H9 (cell line): ENCODE measurements at regions not wholly inside any gene's neighbourhood (a gene's known extent, or its start where the extent isn't known, plus 50 kb on each side); places are given as distances from the start of the nearest gene placed in this dataset.

Experiments used
- DNase-seq: peaks from one replicate; pipeline ENCODE4 v3.0.0-alpha.2; 2017
- H2AFZ ChIP-seq: one replicate; pipeline ENCODE4 v1.6.1; 2013; ENCODE audit warnings: mild to moderate bottlenecking, low read length, control low read depth, moderate library complexity
- H2AK5ac ChIP-seq: 2 replicates; pipeline ENCODE4 v1.6.1; 2013; ENCODE audit warnings: low read length, control low read depth, mixed read lengths; ENCODE audit not compliant: insufficient read length
- H2BK120ac ChIP-seq: one replicate; pipeline ENCODE4 v1.6.1; 2013; ENCODE audit warnings: low read depth, mild to moderate bottlenecking, low read length, control low read depth, inconsistent platforms; ENCODE audit not compliant: poor library complexity, severe bottlenecking
- H2BK12ac ChIP-seq: 2 replicates; pipeline ENCODE4 v1.6.1; 2013; ENCODE audit warnings: low read length, control low read depth, mixed read lengths, low read depth; ENCODE audit not compliant: insufficient read length
- H2BK15ac ChIP-seq: 2 replicates; pipeline ENCODE4 v1.6.1; 2013; ENCODE audit warnings: low read depth, low read length, control low read depth
- H2BK20ac ChIP-seq: one replicate; pipeline ENCODE4 v1.6.1; 2013; ENCODE audit warnings: low read depth, mild to moderate bottlenecking, low read length, control low read depth, inconsistent platforms; ENCODE audit not compliant: poor library complexity, severe bottlenecking
- H2BK5ac ChIP-seq: 2 replicates; pipeline ENCODE4 v1.6.1; 2013; ENCODE audit warnings: low read length, control low read depth, mixed read lengths; ENCODE audit not compliant: insufficient read length
- H3K14ac ChIP-seq: 2 replicates; pipeline ENCODE4 v1.6.1; 2013; ENCODE audit warnings: low read length, control low read depth; ENCODE audit not compliant: insufficient read depth
- H3K18ac ChIP-seq: 2 replicates; pipeline ENCODE4 v1.6.1; 2013; ENCODE audit warnings: low read depth, mild to moderate bottlenecking, mixed read lengths, low read length, control low read depth; ENCODE audit not compliant: insufficient read length
- H3K23ac ChIP-seq: 2 replicates; pipeline ENCODE4 v1.6.1; 2013; ENCODE audit warnings: low read length, control low read depth, mixed read lengths, low read depth; ENCODE audit not compliant: insufficient read length
- H3K23me2 ChIP-seq: 2 replicates; pipeline ENCODE4 v1.6.1; 2013; ENCODE audit warnings: low read depth, mild to moderate bottlenecking, mixed read lengths, low read length, control low read depth; ENCODE audit not compliant: insufficient read length, poor library complexity, severe bottlenecking
- H3K27ac ChIP-seq: 2 replicates; pipeline ENCODE4 v1.5.1; 2013; ENCODE audit warnings: low read length, control low read depth, mixed read lengths, low read depth; ENCODE audit not compliant: insufficient read length
- H3K27me3 ChIP-seq: 2 replicates; pipeline ENCODE4 v1.6.1; 2013; ENCODE audit warnings: low read length, control low read depth, inconsistent platforms; ENCODE audit not compliant: insufficient read depth
- H3K4ac ChIP-seq: 2 replicates; pipeline ENCODE4 v1.6.1; 2013; ENCODE audit warnings: low read depth, mild to moderate bottlenecking, control low read depth, inconsistent platforms, low read length, moderate library complexity
- H3K4me1 ChIP-seq: 2 replicates; pipeline ENCODE4 v1.6.1; 2013; ENCODE audit warnings: low read length, control low read depth, inconsistent platforms; ENCODE audit not compliant: insufficient read depth
- H3K4me2 ChIP-seq: 2 replicates; pipeline ENCODE4 v1.6.1; 2013; ENCODE audit warnings: low read length, control low read depth, mixed read lengths; ENCODE audit not compliant: insufficient read length, insufficient read depth
- H3K56ac ChIP-seq: 2 replicates; pipeline ENCODE4 v1.6.1; 2013; ENCODE audit warnings: low read depth, mild to moderate bottlenecking, mixed read lengths, low read length, control low read depth; ENCODE audit not compliant: insufficient read length
- H3K79me1 ChIP-seq: 2 replicates; pipeline ENCODE4 v1.6.1; 2013; ENCODE audit warnings: low read depth, mild to moderate bottlenecking, moderate library complexity, low read length, control low read depth, inconsistent platforms; ENCODE audit not compliant: insufficient read depth, poor library complexity, severe bottlenecking
- H3K79me2 ChIP-seq: 2 replicates; pipeline ENCODE4 v1.6.1; 2013; ENCODE audit warnings: low read length, control low read depth, inconsistent platforms; ENCODE audit not compliant: insufficient read depth
- H3K9ac ChIP-seq: 2 replicates; pipeline ENCODE4 v1.6.1; 2013; ENCODE audit warnings: low read length, control low read depth, mixed read lengths; ENCODE audit not compliant: insufficient read length; ENCODE audit errors: extremely low read depth
- H3K9me3 ChIP-seq: one replicate; pipeline ENCODE4 v1.6.1; 2013; ENCODE audit warnings: low read depth, low read length, inconsistent platforms; ENCODE audit not compliant: control insufficient read depth
- H3T11ph ChIP-seq: one replicate; pipeline ENCODE4 v1.6.1; 2013; ENCODE audit warnings: mild to moderate bottlenecking, low read length, control low read depth, inconsistent platforms
- H4K20me1 ChIP-seq: one replicate; pipeline ENCODE4 v1.6.1; 2013; ENCODE audit not compliant: control insufficient read depth, insufficient read length, insufficient read depth
- H4K5ac ChIP-seq: 2 replicates; pipeline ENCODE4 v1.6.1; 2013; ENCODE audit warnings: low read depth, mild to moderate bottlenecking, mixed read lengths, low read length, control low read depth; ENCODE audit not compliant: insufficient read length
- H4K8ac ChIP-seq: replicated peaks from 2 replicates; pipeline ENCODE4 v1.6.1; 2013; ENCODE audit warnings: low read length, control low read depth, mixed read lengths, low read depth; ENCODE audit not compliant: insufficient read length
- H4K91ac ChIP-seq: 2 replicates; pipeline ENCODE4 v1.6.1; 2013; ENCODE audit warnings: low read depth, mild to moderate bottlenecking, moderate library complexity, mixed read lengths, low read length, control low read depth; ENCODE audit not compliant: insufficient read length
- H3K27ac Mint-ChIP-seq, 3 experiments: 2 replicates in 2 of 3; 3 replicates in 1 of 3; pipeline ENCODE4 v1.8.0; 2020 to 2021; ENCODE audit warnings: mixed read lengths in 3 of 3, mild to moderate bottlenecking in 1 of 3, moderate library complexity in 1 of 3
- H3K27me3 Mint-ChIP-seq: 2 replicates; pipeline ENCODE4 v1.8.0; 2021; ENCODE audit warnings: low read depth, mild to moderate bottlenecking, moderate library complexity, mixed read lengths
- H3K36me3 Mint-ChIP-seq, 3 experiments: 2 replicates in 2 of 3; 3 replicates in 1 of 3; pipeline ENCODE4 v1.8.0; 2020 to 2021; ENCODE audit warnings: low read depth in 3 of 3, mixed read lengths in 3 of 3; ENCODE audit not compliant: insufficient read depth in 1 of 3
- H3K4me1 Mint-ChIP-seq, 2 experiments: 2 replicates each; pipeline ENCODE4 v1.8.0; 2020; ENCODE audit warnings: mixed read lengths in 2 of 2
- H3K4me3 Mint-ChIP-seq, 2 experiments: 2 replicates in 1 of 2; 3 replicates in 1 of 2; pipeline ENCODE4 v1.8.0; 2020 to 2021; ENCODE audit warnings: mild to moderate bottlenecking in 2 of 2, mixed read lengths in 2 of 2, moderate library complexity in 1 of 2
- H3K9me3 Mint-ChIP-seq, 2 experiments: 2 replicates in 1 of 2; 3 replicates in 1 of 2; pipeline ENCODE4 v1.8.0; 2020; ENCODE audit warnings: mild to moderate bottlenecking in 2 of 2, mixed read lengths in 2 of 2, moderate library complexity in 1 of 2
- WGBS: extraction: QIAGEN DNeasy Blood & Tissue Kit; methylation state at CpG from one replicate; pipeline ENCODE4 v1.1.7; 2013; ENCODE audit warnings: missing lambda C conversion rate, low lambda C conversion rate, mixed read lengths; ENCODE audit not compliant: insufficient read length; ENCODE audit errors: extremely low coverage; 5-methylcytosine and 5-hydroxymethylcytosine counted together
- TF ChIP-seq, protein P1 (sequence below): fragments of 200-600 bp; sonication (generic); conservative IDR thresholded peaks from 3 replicates; pipeline ENCODE4 v1.8.0; 2021; ENCODE audit warnings: antibody characterized with exemption, mild to moderate bottlenecking

DNA sequence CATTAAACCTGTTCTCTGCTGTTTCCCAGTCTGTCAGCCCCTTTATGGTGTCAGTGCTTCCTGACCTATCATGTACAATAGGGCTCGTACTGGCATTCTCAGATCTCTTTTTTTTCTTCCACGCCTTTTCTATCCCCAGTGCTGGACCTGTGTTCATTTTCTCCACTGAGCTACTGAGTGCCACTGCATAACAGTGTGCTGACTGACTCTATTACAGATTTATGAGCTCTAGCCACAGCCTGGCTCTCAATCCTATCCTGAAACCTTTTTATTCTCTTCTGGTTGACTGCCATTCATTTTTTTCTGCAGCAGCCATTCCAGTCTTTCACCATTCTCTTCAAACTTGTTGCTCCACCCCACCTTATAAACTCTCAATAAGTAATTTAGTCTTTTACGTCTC, 59.6 kb upstream of the MACF1 start:
- Histone ChIP-seq H2AK5ac (no peak overlapping the region), H2BK120ac (no peak overlapping the region), H2BK15ac (no peak overlapping the region), H2BK5ac (no peak overlapping the region), H4K5ac (no peak overlapping the region), H4K8ac (no peak overlapping the region), H4K91ac (no peak overlapping the region), H3K4ac (no peak overlapping the region), H3K23ac (no peak overlapping the region), H3K56ac (no peak overlapping the region), H3T11ph (no peak overlapping the region), H3K14ac (no peak overlapping the region), H3K9me3 (no peaks in the 10 kb centered on the region), H3K79me1 (peaks cover 7% of the 10 kb centered on the region), H4K20me1 (no peaks in the 10 kb centered on the region), H3K4me2 (no peak overlapping the region), H3K27me3 (no peaks in the 10 kb centered on the region), H3K18ac (no peak overlapping the region), H2BK12ac (no peak overlapping the region), H3K23me2 (no peaks in the 10 kb centered on the region), H2BK20ac (no peak overlapping the region), H3K79me2 (peaks cover 25% of the 10 kb centered on the region; the same call in 1 of the 2 replicates), H2AFZ (no peak overlapping the region), H3K4me1 (peaks cover 22% of the 10 kb centered on the region), H3K9ac (no peak overlapping the region), H3K27ac (no peak overlapping the region)
- no peak overlapping the region for H3K4me3 Mint-ChIP-seq
- H3K4me1 Mint-ChIP-seq, result peaks cover 61 to 68% of the 10 kb centered on the region in 2 experiments
- no CpG with 5 or more reads among the region's 3 CpGs for WGBS
- DNase-seq, result no peak
- H3K27me3 Mint-ChIP-seq, result no peaks in the 10 kb centered on the region
- no peaks in the 10 kb centered on the region for H3K9me3 Mint-ChIP-seq
- TF ChIP-seq, protein P1, sequence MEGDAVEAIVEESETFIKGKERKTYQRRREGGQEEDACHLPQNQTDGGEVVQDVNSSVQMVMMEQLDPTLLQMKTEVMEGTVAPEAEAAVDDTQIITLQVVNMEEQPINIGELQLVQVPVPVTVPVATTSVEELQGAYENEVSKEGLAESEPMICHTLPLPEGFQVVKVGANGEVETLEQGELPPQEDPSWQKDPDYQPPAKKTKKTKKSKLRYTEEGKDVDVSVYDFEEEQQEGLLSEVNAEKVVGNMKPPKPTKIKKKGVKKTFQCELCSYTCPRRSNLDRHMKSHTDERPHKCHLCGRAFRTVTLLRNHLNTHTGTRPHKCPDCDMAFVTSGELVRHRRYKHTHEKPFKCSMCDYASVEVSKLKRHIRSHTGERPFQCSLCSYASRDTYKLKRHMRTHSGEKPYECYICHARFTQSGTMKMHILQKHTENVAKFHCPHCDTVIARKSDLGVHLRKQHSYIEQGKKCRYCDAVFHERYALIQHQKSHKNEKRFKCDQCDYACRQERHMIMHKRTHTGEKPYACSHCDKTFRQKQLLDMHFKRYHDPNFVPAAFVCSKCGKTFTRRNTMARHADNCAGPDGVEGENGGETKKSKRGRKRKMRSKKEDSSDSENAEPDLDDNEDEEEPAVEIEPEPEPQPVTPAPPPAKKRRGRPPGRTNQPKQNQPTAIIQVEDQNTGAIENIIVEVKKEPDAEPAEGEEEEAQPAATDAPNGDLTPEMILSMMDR, result no peak
- peaks cover 0 to 4% (median 3%) of the 10 kb centered on the region in 3 experiments; a peak in 1 of 7 replicates for H3K36me3 Mint-ChIP-seq
- peak overlapping the region; percentile 1 to 64 (median 22); a peak in 4 of 7 replicates for H3K27ac Mint-ChIP-seq
